SK-N-SH (cell line): ENCODE measurements at regions not wholly inside any gene's neighbourhood (a gene's known extent, or its start where the extent isn't known, plus 50 kb on each side); places are given as distances from the start of the nearest gene placed in this dataset.

ENCODE experiments used
- CTCF ChIA-PET: fragments of 300-600, 350-600 bp; formaldehyde crosslinking; extraction: SDS; loops from one replicate; lab custom pipeline; 2021; lab: Yijun Ruan, JAX
- POLR2A ChIA-PET: fragments of 350-600 bp; sonication (Branson Sonifier 250); formaldehyde crosslinking; extraction: SDS; loops from one replicate; lab custom pipeline; 2020; ENCODE audit warnings: antibody characterized with exemption, inconsistent platforms; lab: Yijun Ruan, JAX
- DNase-seq: peaks from one replicate; pipeline ENCODE4 v3.0.0; 2012
- H2AFZ ChIP-seq: fragments of 200-600 bp; sonication (generic); 2 replicates; pipeline ENCODE4 v1.8.1; 2016; ENCODE audit warnings: antibody characterized with exemption, mild to moderate bottlenecking, low read depth
- H3F3A ChIP-seq: fragments of 200-600 bp; sonication (generic); replicated peaks from 2 replicates; pipeline ENCODE3; 2016; ENCODE audit warnings: antibody characterized with exemption, mild to moderate bottlenecking; ENCODE audit not compliant: insufficient read depth
- H3K27ac ChIP-seq, 2 experiments: fragments of 200-500 bp in 1 of 2; fragments of 200-600 bp in 1 of 2; sonication (Bioruptor generic) in 1 of 2; sonication (generic), shearing (Covaris generic) in 1 of 2; 2 replicates each; pipeline versions ENCODE4 v1.5.1 to v1.6.1; 2014 to 2016; ENCODE audit warnings: low read depth in 2 of 2, inconsistent platforms in 1 of 2, low read length in 1 of 2, mild to moderate bottlenecking in 1 of 2, mixed read lengths in 1 of 2
- H3K27me3 ChIP-seq: fragments of 200-600 bp; sonication (generic), shearing (Covaris generic); 2 replicates; pipeline ENCODE4 v1.6.1; 2016; ENCODE audit warnings: mixed run types; ENCODE audit not compliant: insufficient read depth
- H3K36me3 ChIP-seq, 2 experiments: fragments of 200-500 bp in 1 of 2; fragments of 200-600 bp in 1 of 2; sonication (Bioruptor generic) in 1 of 2; sonication (generic) in 1 of 2; replicated peaks in 1 of 2; 2 replicates each; pipeline versions ENCODE3 to v1.5.1; 2014 to 2016; ENCODE audit warnings: low read length in 1 of 2, mild to moderate bottlenecking in 1 of 2; ENCODE audit not compliant: insufficient read depth in 2 of 2, control insufficient read depth in 1 of 2
- H3K4me1 ChIP-seq, 2 experiments: fragments of 200-500 bp in 1 of 2; fragments of 200-600 bp in 1 of 2; sonication (Bioruptor generic) in 1 of 2; sonication (generic), shearing (Covaris generic) in 1 of 2; 2 replicates each; pipeline versions ENCODE4 v1.5.1 to v1.6.1; 2014 to 2016; ENCODE audit warnings: low read depth in 1 of 2, low read length in 1 of 2, mixed run types in 1 of 2; ENCODE audit not compliant: insufficient read depth in 2 of 2, control insufficient read depth in 1 of 2
- H3K4me2 ChIP-seq: fragments of 200-600 bp; sonication (generic), shearing (Covaris generic); 2 replicates; pipeline ENCODE4 v1.6.1; 2017; ENCODE audit warnings: mixed run types
- H3K4me3 ChIP-seq, 2 experiments: fragments of 200-500 bp in 1 of 2; fragments of 200-600 bp in 1 of 2; sonication (Bioruptor generic) in 1 of 2; sonication (generic), shearing (Covaris generic) in 1 of 2; 2 replicates each; pipeline versions ENCODE4 v1.5.1 to v1.8.1; 2014 to 2016; ENCODE audit warnings: low read depth in 2 of 2, inconsistent platforms in 1 of 2, low read length in 1 of 2, mild to moderate bottlenecking in 1 of 2, mixed read lengths in 1 of 2, moderate library complexity in 1 of 2
- H3K79me2 ChIP-seq: fragments of 200-600 bp; sonication (generic); 2 replicates; pipeline ENCODE4 v1.8.1; 2017; ENCODE audit warnings: mild to moderate bottlenecking; ENCODE audit not compliant: insufficient read depth
- H3K9ac ChIP-seq: fragments of 200-600 bp; sonication (generic); 2 replicates; pipeline ENCODE4 v1.6.1; 2017; ENCODE audit warnings: mixed run types
- H3K9me2 ChIP-seq: fragments of 200-600 bp; sonication (generic); 2 replicates; pipeline ENCODE4 v1.6.1; 2017; ENCODE audit warnings: mixed run types
- H3K9me3 ChIP-seq: fragments of 200-600 bp; sonication (generic); 2 replicates; pipeline ENCODE4 v1.6.1; 2017; ENCODE audit warnings: mixed run types, mild to moderate bottlenecking, moderate library complexity
- H4K20me1 ChIP-seq: fragments of 200-600 bp; sonication (generic); 2 replicates; pipeline ENCODE4 v1.6.1; 2017; ENCODE audit warnings: mild to moderate bottlenecking, mixed run types; ENCODE audit not compliant: insufficient read depth
- CTCF ChIP-seq: fragments of 200-600 bp; sonication (generic); IDR thresholded peaks from 2 replicates; pipeline ENCODE4 v1.6.1; 2017; ENCODE audit warnings: antibody characterized with exemption, mild to moderate bottlenecking, moderate library complexity
- FOSL2 ChIP-seq: IDR thresholded peaks from 2 replicates; pipeline ENCODE4 v1.4.0; 2012; ENCODE audit warnings: low read depth, mild to moderate bottlenecking, moderate library complexity, borderline replicate concordance
- FOXJ3 ChIP-seq: sonication (generic); formaldehyde crosslinking; IDR thresholded peaks from 2 replicates; pipeline ENCODE4 v1.5.1; 2020; ENCODE audit warnings: mild to moderate bottlenecking, missing genetic modification reagents
- GABPA ChIP-seq: IDR thresholded peaks from 2 replicates; pipeline ENCODE4 v1.4.0; 2012; ENCODE audit warnings: low read depth, mild to moderate bottlenecking
- GATA2 ChIP-seq: sonication (generic); formaldehyde crosslinking; IDR thresholded peaks from 2 replicates; pipeline ENCODE4 v1.5.0; 2020; ENCODE audit warnings: mild to moderate bottlenecking, missing genetic modification reagents
- JUND ChIP-seq: IDR thresholded peaks from 2 replicates; pipeline ENCODE4 v1.4.0; 2012
- NRF1 ChIP-seq: IDR thresholded peaks from 2 replicates; pipeline ENCODE4 v1.6.1; 2012; ENCODE audit warnings: low read depth, mild to moderate bottlenecking, low read length
- POLR2AphosphoS5 ChIP-seq: IDR thresholded peaks from 2 replicates; pipeline ENCODE4 v1.6.1; 2012; ENCODE audit warnings: low read depth, low read length
- RAD21 ChIP-seq: IDR thresholded peaks from 2 replicates; pipeline ENCODE4 v1.6.1; 2012; ENCODE audit warnings: mild to moderate bottlenecking, low read length
- RCOR1 ChIP-seq: fragments of 150-350 bp; IDR thresholded peaks from 2 replicates; pipeline ENCODE4 v1.6.1; 2017; ENCODE audit warnings: antibody characterized with exemption, low read length
- RFX5 ChIP-seq: IDR thresholded peaks from 2 replicates; pipeline ENCODE4 v1.6.1; 2012; ENCODE audit warnings: mild to moderate bottlenecking, improper control_type of control experiment, low read length
- SMC3 ChIP-seq: IDR thresholded peaks from 2 replicates; pipeline ENCODE4 v1.6.1; 2012; ENCODE audit warnings: low read depth, low read length, improper control_type of control experiment
- TEAD4 ChIP-seq: IDR thresholded peaks from 2 replicates; pipeline ENCODE4 v1.4.0; 2012; ENCODE audit warnings: mild to moderate bottlenecking, borderline replicate concordance; ENCODE audit not compliant: insufficient read depth
- USF1 ChIP-seq: IDR thresholded peaks from 2 replicates; pipeline ENCODE4 v1.4.0; 2012; ENCODE audit warnings: low read depth, borderline replicate concordance
- ZBTB33 ChIP-seq: IDR thresholded peaks from 2 replicates; pipeline ENCODE4 v1.4.0; 2012; ENCODE audit warnings: low read depth, borderline replicate concordance
- WGBS: methylation state at CpG from one replicate; pipeline ENCODE4 v1.1.6; 2017; ENCODE audit warnings: low lambda C conversion rate; 5-methylcytosine and 5-hydroxymethylcytosine counted together

- Histone ChIP-seq H3F3A (no peaks in the 10 kb centered on the region), H3K27ac (no peak overlapping the region), H3K4me2 (no peak overlapping the region), H3K4me3 (no peak overlapping the region), H3K4me1 (no peaks in the 10 kb centered on the region), H3K79me2 (no peaks in the 10 kb centered on the region), H3K36me3 (no peaks in the 10 kb centered on the region), H3K9ac (no peak overlapping the region), H2AFZ (no peak overlapping the region), H3K9me3 (no peaks in the 10 kb centered on the region), H3K27me3 (no peaks in the 10 kb centered on the region), H3K9me2 (no peaks in the 10 kb centered on the region), H4K20me1 (no peaks in the 10 kb centered on the region)
- POLR2A ChIA-PET = no interaction called here
- CTCF ChIA-PET = interaction anchor here (0.7 kb wide), 1 partner anchor 11 kb away, joined by 3 read pairs; no protein-coding TSS in a partner anchor
- no peak for DNase-seq
- WGBS = 34% methylated on average over 16 of the region's 18 CpGs
- no peak for TF ChIP-seq RFX5
- no peak for TF ChIP-seq GABPA
- no peak for TF ChIP-seq TEAD4
- TF ChIP-seq ZBTB33 = no peak
- TF ChIP-seq RAD21 = no peak
- TF ChIP-seq NRF1 = no peak
- TF ChIP-seq POLR2AphosphoS5 = no peak
- no peak for TF ChIP-seq GATA2
- TF ChIP-seq JUND = no peak
- TF ChIP-seq RCOR1 = no peak
- TF ChIP-seq USF1 = no peak
- TF ChIP-seq FOSL2 = no peak
- TF ChIP-seq SMC3 = no peak
- TF ChIP-seq FOXJ3 (CRISPR knock-in tag) = no peak
- no peak for TF ChIP-seq CTCF
These were observed 231.7 kb downstream of the ZNF516 start for GRCh38 chr18:76263046-76264005.
